ENCODE measurements at regions not wholly inside any gene's neighbourhood (a gene's known extent, or its start where the extent isn't known, plus 50 kb on each side); places are given as distances from the start of the nearest gene placed in this dataset.

GRCh38 chr1:189936861-189937260 lies 540.8 kb downstream of the BRINP3 start:
- no peak overlapping the region for H3K4me3 ChIP-seq
- no peaks in the 10 kb centered on the region for H3K27me3 ChIP-seq
- no peak for DNase-seq
- peaks cover 10% of the 10 kb centered on the region; the same call in 1 of the 2 replicates for H3K9me3 ChIP-seq
- H3K36me3 ChIP-seq: no peaks in the 10 kb centered on the region

GRCh38 chr1:189939967-189940366 lies 537.7 kb downstream of the BRINP3 start:
- Histone ChIP-seq H3K36me3 (no peaks in the 10 kb centered on the region), H3K27me3 (no peaks in the 10 kb centered on the region), H3K4me3 (no peak overlapping the region), H3K9me3 (no peaks in the 10 kb centered on the region; the same call in 1 of the 2 replicates)
- peak; percentile 85 for DNase-seq

- Histone ChIP-seq H3K4me3 (no peak overlapping the region), H3K9me3 (no peaks in the 10 kb centered on the region; the same call in 1 of the 2 replicates), H3K27me3 (no peaks in the 10 kb centered on the region), H3K36me3 (no peaks in the 10 kb centered on the region)
- no peak for DNase-seq
These were observed 535.7 kb downstream of the BRINP3 start for GRCh38 chr1:189941922-189942321.

- DNase-seq: no peak
- Histone ChIP-seq H3K9me3 (no peaks in the 10 kb centered on the region), H3K27me3 (no peaks in the 10 kb centered on the region), H3K4me3 (no peak overlapping the region), H3K36me3 (no peaks in the 10 kb centered on the region)
These were observed 518.9 kb downstream of the BRINP3 start for GRCh38 chr1:189958756-189959155.

- Histone ChIP-seq H3K36me3 (no peaks in the 10 kb centered on the region), H3K9me3 (no peaks in the 10 kb centered on the region), H3K27me3 (no peaks in the 10 kb centered on the region), H3K4me3 (no peak overlapping the region)
- DNase-seq: peak; percentile 47
These were observed 516.9 kb downstream of the BRINP3 start for GRCh38 chr1:189960769-189961168.

- DNase-seq: peak; percentile 64
- Histone ChIP-seq H3K4me3 (no peak overlapping the region), H3K36me3 (no peaks in the 10 kb centered on the region), H3K27me3 (no peaks in the 10 kb centered on the region), H3K9me3 (no peaks in the 10 kb centered on the region)
These were observed 515.5 kb downstream of the BRINP3 start for GRCh38 chr1:189962181-189962580.

- Histone ChIP-seq H3K9me3 (0 out of 2 replicates have a peak, but pooled peaks cover 1% of the 10 kb centered on the region), H3K4me3 (no peak overlapping the region), H3K36me3 (no peaks in the 10 kb centered on the region), H3K27me3 (no peaks in the 10 kb centered on the region)
- DNase-seq: no peak
These were observed 507.1 kb downstream of the BRINP3 start for GRCh38 chr1:189970331-189971230.

GRCh38 chr1:189971656-189972055 lies 506.0 kb downstream of the BRINP3 start:
- 0 out of 2 replicates have a peak, but pooled peaks cover 3% of the 10 kb centered on the region for H3K9me3 ChIP-seq
- H3K4me3 ChIP-seq: no peak overlapping the region
- no peak for DNase-seq

GRCh38 chr1:189977184-189977583 lies 500.5 kb downstream of the BRINP3 start:
- Histone ChIP-seq H3K36me3 (no peaks in the 10 kb centered on the region), H3K9me3 (peaks cover 6% of the 10 kb centered on the region; the same call in 1 of the 2 replicates), H3K27me3 (no peaks in the 10 kb centered on the region), H3K4me3 (no peak overlapping the region)
- no peak for DNase-seq

More at GRCh38 chr1:189971656-189972055, 506.0 kb downstream of the BRINP3 start:
- H3K27me3 ChIP-seq: no peaks in the 10 kb centered on the region
- no peaks in the 10 kb centered on the region for H3K36me3 ChIP-seq

GRCh38 chr1:189983166-189983890 lies 494.3 kb downstream of the BRINP3 start:
- Histone ChIP-seq H3K27me3 (no peaks in the 10 kb centered on the region), H3K4me3 (no peak overlapping the region), H3K36me3 (no peaks in the 10 kb centered on the region), H3K9me3 (peaks cover 3% of the 10 kb centered on the region; the same call in 1 of the 2 replicates)
- DNase-seq: no peak

- Histone ChIP-seq H3K27me3 (no peaks in the 10 kb centered on the region), H3K4me3 (no peak overlapping the region), H3K36me3 (no peaks in the 10 kb centered on the region), H3K9me3 (no peaks in the 10 kb centered on the region; the same call in 1 of the 2 replicates)
- DNase-seq: no peak
These were observed 491.1 kb downstream of the BRINP3 start for GRCh38 chr1:189986516-189986915.

- no peak for DNase-seq
- Histone ChIP-seq H3K27me3 (no peaks in the 10 kb centered on the region), H3K9me3 (peaks cover 5% of the 10 kb centered on the region), H3K4me3 (peak overlapping the region; percentile 34), H3K36me3 (no peaks in the 10 kb centered on the region)
These were observed 490.2 kb downstream of the BRINP3 start for GRCh38 chr1:189987509-189987908.

- no peak for DNase-seq
- H3K36me3 ChIP-seq: no peaks in the 10 kb centered on the region
- peaks cover 10% of the 10 kb centered on the region for H3K9me3 ChIP-seq
- no peaks in the 10 kb centered on the region for H3K27me3 ChIP-seq
- no peak overlapping the region for H3K4me3 ChIP-seq
These were observed 484.8 kb downstream of the BRINP3 start for GRCh38 chr1:189992856-189993255.

- DNase-seq: no peak
- peaks cover 12% of the 10 kb centered on the region for H3K9me3 ChIP-seq
These were observed 477.2 kb downstream of the BRINP3 start for GRCh38 chr1:190000365-190000872.

GRCh38 chr1:190001187-190001586 lies 476.5 kb downstream of the BRINP3 start:
- H3K27me3 ChIP-seq: no peaks in the 10 kb centered on the region
- DNase-seq: no peak
- peaks cover 12% of the 10 kb centered on the region for H3K9me3 ChIP-seq
- H3K4me3 ChIP-seq: no peak overlapping the region
- H3K36me3 ChIP-seq: no peaks in the 10 kb centered on the region

More at GRCh38 chr1:190000365-190000872, 477.2 kb downstream of the BRINP3 start:
- Histone ChIP-seq H3K4me3 (no peak overlapping the region), H3K36me3 (no peaks in the 10 kb centered on the region), H3K27me3 (no peaks in the 10 kb centered on the region)

GRCh38 chr1:190003376-190003775 lies 474.3 kb downstream of the BRINP3 start:
- H3K9me3 ChIP-seq: peaks cover 12% of the 10 kb centered on the region
- no peaks in the 10 kb centered on the region for H3K36me3 ChIP-seq
- H3K4me3 ChIP-seq: no peak overlapping the region
- no peak for DNase-seq
- no peaks in the 10 kb centered on the region for H3K27me3 ChIP-seq

GRCh38 chr1:190011585-190011984 lies 466.1 kb downstream of the BRINP3 start:
- no peaks in the 10 kb centered on the region for H3K27me3 ChIP-seq
- H3K36me3 ChIP-seq: no peaks in the 10 kb centered on the region
- no peak overlapping the region for H3K4me3 ChIP-seq
- DNase-seq: no peak
- no peaks in the 10 kb centered on the region; the same call in 1 of the 2 replicates for H3K9me3 ChIP-seq

Data from MG63 (cell line).